SJCRH30 (cell line): ENCODE measurements at regions not wholly inside any gene's neighbourhood (a gene's known extent, or its start where the extent isn't known, plus 50 kb on each side); places are given as distances from the start of the nearest gene placed in this dataset.

Experiments used
- DNase-seq, 2 experiments: peaks; one replicate each; pipeline ENCODE4 v3.0.0-alpha.2; 2015 to 2020
- H3K27ac ChIP-seq: fragments of 250-450 bp; sonication (Bioruptor Pico); 2 replicates; pipeline ENCODE4 v1.5.1; 2020; ENCODE audit warnings: mild to moderate bottlenecking, moderate library complexity
- H3K27me3 ChIP-seq: fragments of 250-450 bp; sonication (Bioruptor Pico); 2 replicates; pipeline ENCODE4 v1.5.1; 2020; ENCODE audit warnings: mild to moderate bottlenecking, moderate library complexity
- H3K36me3 ChIP-seq: fragments of 250-450 bp; sonication (Bioruptor Pico); 2 replicates; pipeline ENCODE4 v1.5.1; 2020; ENCODE audit warnings: mild to moderate bottlenecking, moderate library complexity
- H3K4me1 ChIP-seq: fragments of 250-450 bp; sonication (Bioruptor Pico); 2 replicates; pipeline ENCODE4 v1.5.1; 2020; ENCODE audit warnings: mild to moderate bottlenecking, moderate library complexity
- H3K4me3 ChIP-seq: fragments of 250-450 bp; sonication (Bioruptor Pico); 2 replicates; pipeline ENCODE4 v1.5.1; 2020; ENCODE audit warnings: mild to moderate bottlenecking, moderate library complexity
- H3K9me3 ChIP-seq: fragments of 250-450 bp; sonication (Bioruptor Pico); replicated peaks from 2 replicates; pipeline ENCODE4 v1.5.1; 2020; ENCODE audit warnings: mild to moderate bottlenecking, moderate library complexity

- Histone ChIP-seq H3K27me3 (no peaks in the 10 kb centered on the region), H3K36me3 (no peaks in the 10 kb centered on the region), H3K27ac (no peak overlapping the region), H3K9me3 (no peaks in the 10 kb centered on the region), H3K4me1 (no peaks in the 10 kb centered on the region), H3K4me3 (no peak overlapping the region)
- no peak for DNase-seq
Measured at GRCh38 chr5:71865665-71866320, 146.7 kb downstream of the CARTPT start.

- Histone ChIP-seq H3K27ac (no peak overlapping the region), H3K36me3 (no peaks in the 10 kb centered on the region), H3K4me3 (no peak overlapping the region), H3K4me1 (peaks cover 3% of the 10 kb centered on the region; the same call in 1 of the 2 replicates), H3K27me3 (no peaks in the 10 kb centered on the region), H3K9me3 (no peaks in the 10 kb centered on the region)
- DNase-seq: peak in 1 of 2 experiments; percentile 63
Measured at GRCh38 chr5:71872311-71872864, 153.3 kb downstream of the CARTPT start.

GRCh38 chr5:71873191-71873591, 154.1 kb downstream of the CARTPT start:
- no peaks in the 10 kb centered on the region for H3K9me3 ChIP-seq
- no peak for DNase-seq
- no peaks in the 10 kb centered on the region for H3K27me3 ChIP-seq
- H3K4me3 ChIP-seq: no peak overlapping the region
- peaks cover 3% of the 10 kb centered on the region; the same call in 1 of the 2 replicates for H3K4me1 ChIP-seq
- no peaks in the 10 kb centered on the region for H3K36me3 ChIP-seq
- no peak overlapping the region for H3K27ac ChIP-seq

GRCh38 chr5:71874521-71874920, 155.4 kb downstream of the CARTPT start:
- Histone ChIP-seq H3K9me3 (no peaks in the 10 kb centered on the region), H3K4me3 (no peak overlapping the region), H3K27me3 (0 out of 2 replicates have a peak, but pooled peaks cover 4% of the 10 kb centered on the region), H3K4me1 (peaks cover 3% of the 10 kb centered on the region; the same call in 1 of the 2 replicates), H3K36me3 (no peaks in the 10 kb centered on the region), H3K27ac (no peak overlapping the region)
- DNase-seq: no peak

GRCh38 chr5:71877511-71877910, 158.4 kb downstream of the CARTPT start:
- Histone ChIP-seq H3K4me3 (no peak overlapping the region), H3K27ac (no peak overlapping the region), H3K9me3 (no peaks in the 10 kb centered on the region), H3K27me3 (0 out of 2 replicates have a peak, but pooled peaks cover 4% of the 10 kb centered on the region), H3K4me1 (no peaks in the 10 kb centered on the region), H3K36me3 (no peaks in the 10 kb centered on the region)
- no peak for DNase-seq

- no peak overlapping the region for H3K27ac ChIP-seq
Measured at GRCh38 chr5:71880536-71880935, 161.5 kb downstream of the CARTPT start.

GRCh38 chr5:71882826-71883741, 164.0 kb downstream of the CARTPT start:
- 0 out of 2 replicates have a peak, but pooled peaks cover 4% of the 10 kb centered on the region for H3K27me3 ChIP-seq
- 0 out of 2 replicates have a peak, but pooled peaks cover 5% of the 10 kb centered on the region for H3K9me3 ChIP-seq
- no peak overlapping the region for H3K27ac ChIP-seq
- H3K36me3 ChIP-seq: no peaks in the 10 kb centered on the region
- no peak for DNase-seq
- no peak overlapping the region for H3K4me3 ChIP-seq
- no peaks in the 10 kb centered on the region for H3K4me1 ChIP-seq

More at GRCh38 chr5:71880536-71880935, 161.5 kb downstream of the CARTPT start:
- Histone ChIP-seq H3K36me3 (no peaks in the 10 kb centered on the region), H3K9me3 (no peaks in the 10 kb centered on the region), H3K27me3 (0 out of 2 replicates have a peak, but pooled peaks cover 4% of the 10 kb centered on the region), H3K4me1 (no peaks in the 10 kb centered on the region), H3K4me3 (no peak overlapping the region)
- no peak for DNase-seq

- H3K27me3 ChIP-seq: 0 out of 2 replicates have a peak, but pooled peaks cover 2% of the 10 kb centered on the region
- 0 out of 2 replicates have a peak, but pooled peaks cover 5% of the 10 kb centered on the region for H3K9me3 ChIP-seq
- no peak overlapping the region for H3K4me3 ChIP-seq
- H3K36me3 ChIP-seq: no peaks in the 10 kb centered on the region
- no peaks in the 10 kb centered on the region for H3K4me1 ChIP-seq
- H3K27ac ChIP-seq: no peak overlapping the region
- no peak for DNase-seq
Measured at GRCh38 chr5:71883742-71884103, 164.6 kb downstream of the CARTPT start.

GRCh38 chr5:71884926-71885325, 165.9 kb downstream of the CARTPT start:
- no peaks in the 10 kb centered on the region for H3K36me3 ChIP-seq
- no peak overlapping the region for H3K4me3 ChIP-seq
- no peaks in the 10 kb centered on the region for H3K4me1 ChIP-seq
- H3K27me3 ChIP-seq: no peaks in the 10 kb centered on the region
- H3K27ac ChIP-seq: no peak overlapping the region
- 0 out of 2 replicates have a peak, but pooled peaks cover 5% of the 10 kb centered on the region for H3K9me3 ChIP-seq
- no peak for DNase-seq

- Histone ChIP-seq H3K36me3 (no peaks in the 10 kb centered on the region), H3K9me3 (0 out of 2 replicates have a peak, but pooled peaks cover 5% of the 10 kb centered on the region), H3K4me1 (no peaks in the 10 kb centered on the region), H3K27ac (no peak overlapping the region), H3K27me3 (no peaks in the 10 kb centered on the region), H3K4me3 (no peak overlapping the region)
- no peak for DNase-seq
Measured at GRCh38 chr5:71886406-71886805, 167.3 kb downstream of the CARTPT start.

GRCh38 chr5:71887680-71888079, 168.6 kb downstream of the CARTPT start:
- H3K27ac ChIP-seq: no peak overlapping the region
- H3K4me3 ChIP-seq: peak overlapping the region; percentile 25; the same call in 1 of the 2 replicates
- no peaks in the 10 kb centered on the region for H3K27me3 ChIP-seq
- DNase-seq: peak in 1 of 2 experiments; percentile 61
- 0 out of 2 replicates have a peak, but pooled peaks cover 5% of the 10 kb centered on the region for H3K9me3 ChIP-seq
- no peaks in the 10 kb centered on the region for H3K36me3 ChIP-seq
- no peaks in the 10 kb centered on the region for H3K4me1 ChIP-seq

- Histone ChIP-seq H3K4me3 (no peak overlapping the region), H3K27me3 (no peaks in the 10 kb centered on the region), H3K9me3 (0 out of 2 replicates have a peak, but pooled peaks cover 2% of the 10 kb centered on the region), H3K36me3 (no peaks in the 10 kb centered on the region), H3K27ac (no peak overlapping the region), H3K4me1 (no peaks in the 10 kb centered on the region)
- no peak for DNase-seq
Measured at GRCh38 chr5:71891406-71891805, 172.3 kb downstream of the CARTPT start.

GRCh38 chr5:71891856-71892255, 172.8 kb downstream of the CARTPT start:
- no peak for DNase-seq
- Histone ChIP-seq H3K9me3 (no peaks in the 10 kb centered on the region), H3K36me3 (no peaks in the 10 kb centered on the region), H3K4me1 (no peaks in the 10 kb centered on the region), H3K27me3 (no peaks in the 10 kb centered on the region), H3K4me3 (no peak overlapping the region), H3K27ac (no peak overlapping the region)

GRCh38 chr5:71892641-71893365, 173.7 kb downstream of the CARTPT start:
- Histone ChIP-seq H3K27me3 (no peaks in the 10 kb centered on the region), H3K9me3 (no peaks in the 10 kb centered on the region), H3K27ac (no peak overlapping the region), H3K4me1 (no peaks in the 10 kb centered on the region), H3K36me3 (no peaks in the 10 kb centered on the region), H3K4me3 (no peak overlapping the region)
- no peak for DNase-seq
